SU-DHL-6 (cell line): ENCODE measurements at regions not wholly inside any gene's neighbourhood (a gene's known extent, or its start where the extent isn't known, plus 50 kb on each side); places are given as distances from the start of the nearest gene placed in this dataset.

ENCODE experiments used
- H2AFZ ChIP-seq: fragments of 200-600 bp; sonication (generic); 2 replicates; pipeline ENCODE4 v1.6.1; 2014; ENCODE audit warnings: low read depth, mild to moderate bottlenecking, moderate library complexity, mixed read lengths, antibody characterized with exemption, low read length; ENCODE audit not compliant: severe bottlenecking
- H3F3A ChIP-seq: fragments of 200-600 bp; shearing (Covaris generic); 2 replicates; pipeline ENCODE4 v1.6.0; 2016; ENCODE audit warnings: antibody characterized with exemption, mild to moderate bottlenecking; ENCODE audit not compliant: insufficient read depth
- H3K27ac ChIP-seq: fragments of 200-600 bp; sonication (generic); 2 replicates; pipeline ENCODE4 v1.5.1; 2016; ENCODE audit warnings: low read depth, mild to moderate bottlenecking, low read length, moderate library complexity, mixed read lengths
- H3K27me3 ChIP-seq: fragments of 200-600 bp; sonication (generic), shearing (Covaris generic); 2 replicates; pipeline ENCODE4 v1.6.0; 2014; ENCODE audit warnings: mild to moderate bottlenecking, low read length
- H3K36me3 ChIP-seq: fragments of 200-600 bp; sonication (generic); 2 replicates; pipeline ENCODE4 v1.6.1; 2014; ENCODE audit warnings: mild to moderate bottlenecking, low read length, mixed read lengths
- H3K4me2 ChIP-seq: fragments of 300-600, 200-600 bp; shearing (Covaris generic), sonication (generic); 2 replicates; pipeline ENCODE4 v1.6.0; 2014; ENCODE audit warnings: low read length, low read depth, mild to moderate bottlenecking; ENCODE audit not compliant: poor library complexity, severe bottlenecking
- H3K4me3 ChIP-seq: fragments of 200-600 bp; sonication (generic); 2 replicates; pipeline ENCODE4 v1.5.1; 2014; ENCODE audit warnings: antibody characterized with exemption, low read length, mild to moderate bottlenecking, mixed read lengths; ENCODE audit not compliant: insufficient read depth, poor library complexity, severe bottlenecking
- H3K79me2 ChIP-seq: fragments of 200-600 bp; sonication (generic); 2 replicates; pipeline ENCODE4 v1.6.1; 2014; ENCODE audit warnings: mild to moderate bottlenecking, low read length, moderate library complexity; ENCODE audit not compliant: insufficient read depth
- H3K9ac ChIP-seq: fragments of 200-600 bp; sonication (generic); 2 replicates; pipeline ENCODE4 v1.7.0; 2014; ENCODE audit warnings: mild to moderate bottlenecking, low read length
- H3K9me2 ChIP-seq: fragments of 200-600 bp; sonication (generic); replicated peaks from 2 replicates; pipeline ENCODE4 v1.6.1; 2014; ENCODE audit warnings: low read length; ENCODE audit not compliant: insufficient read depth
- H3K9me3 ChIP-seq: fragments of 200-600 bp; sonication (generic); 2 replicates; pipeline ENCODE4 v1.6.1; 2014; ENCODE audit warnings: low read length, mixed read lengths; ENCODE audit not compliant: insufficient read depth
- H4K20me1 ChIP-seq: fragments of 200-600 bp; sonication (generic); 2 replicates; pipeline ENCODE4 v1.6.1; 2014; ENCODE audit warnings: low read depth, mild to moderate bottlenecking, antibody characterized with exemption, low read length, moderate library complexity, mixed read lengths
- EZH2phosphoT487 ChIP-seq: fragments of 200-600 bp; sonication (generic), shearing (Covaris generic); conservative IDR thresholded peaks from 2 replicates; pipeline ENCODE4 v1.6.1; 2018; ENCODE audit warnings: mild to moderate bottlenecking, antibody characterized with exemption, low read length, moderate library complexity, mixed read lengths
- TF ChIP-seq, protein P1 (sequence below): fragments of 200-600 bp; sonication (generic); IDR thresholded peaks from one replicate; pipeline ENCODE4 v1.5.1; 2017; ENCODE audit warnings: antibody characterized with exemption, mild to moderate bottlenecking, low read length, moderate library complexity; ENCODE audit not compliant: insufficient read depth, poor library complexity, severe bottlenecking

DNA sequence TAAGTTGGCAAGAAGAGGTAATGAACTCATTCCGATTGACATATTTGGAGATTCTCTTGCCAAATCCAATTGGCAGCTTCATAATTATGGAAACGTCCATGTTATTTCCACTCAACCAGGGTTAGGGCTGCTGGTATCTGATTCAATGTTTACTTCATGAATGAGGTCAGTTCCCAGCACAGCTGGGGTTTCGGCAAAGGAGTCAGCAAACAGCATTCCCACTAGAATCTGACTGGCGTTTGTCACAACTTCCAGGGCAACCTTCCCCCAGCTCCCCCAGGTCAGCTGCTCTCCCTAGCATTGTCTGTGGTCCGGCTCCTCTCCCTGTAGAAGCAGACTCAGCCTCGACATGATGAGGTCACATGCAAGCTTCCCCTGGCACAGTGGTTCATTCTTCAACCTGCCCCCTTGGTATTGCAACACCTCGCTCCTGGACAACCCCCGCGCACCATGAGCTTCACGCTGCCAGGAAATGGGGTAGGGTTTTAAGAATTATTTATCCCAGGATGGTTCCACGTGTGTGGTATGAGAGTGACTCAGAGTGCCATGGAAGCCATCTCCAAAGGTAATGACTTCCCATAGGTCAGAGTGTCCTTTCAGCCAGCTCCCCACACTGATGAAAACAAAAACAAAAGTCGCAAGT is 100.7 kb upstream of the SLC25A33 start:
- no peak overlapping the region for H3K4me2 ChIP-seq
- no peaks in the 10 kb centered on the region for H3F3A ChIP-seq
- no peak overlapping the region for H3K4me3 ChIP-seq
- TF ChIP-seq, protein P1, sequence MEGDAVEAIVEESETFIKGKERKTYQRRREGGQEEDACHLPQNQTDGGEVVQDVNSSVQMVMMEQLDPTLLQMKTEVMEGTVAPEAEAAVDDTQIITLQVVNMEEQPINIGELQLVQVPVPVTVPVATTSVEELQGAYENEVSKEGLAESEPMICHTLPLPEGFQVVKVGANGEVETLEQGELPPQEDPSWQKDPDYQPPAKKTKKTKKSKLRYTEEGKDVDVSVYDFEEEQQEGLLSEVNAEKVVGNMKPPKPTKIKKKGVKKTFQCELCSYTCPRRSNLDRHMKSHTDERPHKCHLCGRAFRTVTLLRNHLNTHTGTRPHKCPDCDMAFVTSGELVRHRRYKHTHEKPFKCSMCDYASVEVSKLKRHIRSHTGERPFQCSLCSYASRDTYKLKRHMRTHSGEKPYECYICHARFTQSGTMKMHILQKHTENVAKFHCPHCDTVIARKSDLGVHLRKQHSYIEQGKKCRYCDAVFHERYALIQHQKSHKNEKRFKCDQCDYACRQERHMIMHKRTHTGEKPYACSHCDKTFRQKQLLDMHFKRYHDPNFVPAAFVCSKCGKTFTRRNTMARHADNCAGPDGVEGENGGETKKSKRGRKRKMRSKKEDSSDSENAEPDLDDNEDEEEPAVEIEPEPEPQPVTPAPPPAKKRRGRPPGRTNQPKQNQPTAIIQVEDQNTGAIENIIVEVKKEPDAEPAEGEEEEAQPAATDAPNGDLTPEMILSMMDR: no peak
- H2AFZ ChIP-seq: no peak overlapping the region
- H3K27ac ChIP-seq: no peak overlapping the region
- no peaks in the 10 kb centered on the region for H3K9me3 ChIP-seq
- no peaks in the 10 kb centered on the region for H4K20me1 ChIP-seq
- no peaks in the 10 kb centered on the region for H3K27me3 ChIP-seq
- no peaks in the 10 kb centered on the region for H3K79me2 ChIP-seq
- no peaks in the 10 kb centered on the region for H3K36me3 ChIP-seq
- H3K9ac ChIP-seq: no peak overlapping the region
- H3K9me2 ChIP-seq: no peaks in the 10 kb centered on the region

DNA sequence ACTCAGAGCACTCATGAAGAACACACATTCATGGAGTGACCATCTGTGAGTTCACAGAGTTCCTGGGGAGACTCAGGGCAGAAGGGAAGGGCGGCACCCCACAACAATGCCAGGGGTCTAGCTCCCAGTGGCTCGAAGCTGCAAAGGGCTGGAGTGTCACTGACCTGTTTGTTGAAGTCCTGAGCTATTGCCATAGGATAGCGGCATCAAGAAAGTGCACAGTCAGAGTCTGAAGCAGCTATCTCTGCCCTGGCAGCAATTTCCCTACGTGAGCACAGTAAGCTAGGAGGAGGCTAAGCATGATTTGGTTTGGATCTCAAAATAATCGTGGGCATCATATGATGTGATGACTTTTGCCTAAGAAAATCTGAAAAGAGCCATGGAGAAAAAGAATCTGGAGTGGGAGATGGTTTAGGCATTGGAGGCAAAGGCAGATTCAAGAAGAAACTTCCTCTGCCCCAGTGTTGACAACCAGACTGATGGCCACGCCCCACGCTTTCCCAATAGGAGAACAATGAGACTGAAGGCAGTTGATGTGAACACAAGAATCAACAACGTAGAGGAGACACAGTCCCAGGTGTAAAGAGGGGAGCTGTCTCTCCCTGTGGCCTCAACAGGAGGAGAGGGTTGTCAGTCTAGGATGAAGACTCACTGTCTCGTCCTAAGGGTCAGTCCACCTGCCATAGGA is 100.0 kb upstream of the SLC25A33 start:
- H3K9ac ChIP-seq: no peak overlapping the region
- H3K9me3 ChIP-seq: no peaks in the 10 kb centered on the region
- no peaks in the 10 kb centered on the region for H3K79me2 ChIP-seq
- no peak overlapping the region for H3K4me3 ChIP-seq
- H3K36me3 ChIP-seq: no peaks in the 10 kb centered on the region
- H3K27me3 ChIP-seq: no peaks in the 10 kb centered on the region
- no peak overlapping the region for H2AFZ ChIP-seq
- no peak overlapping the region for H3K4me2 ChIP-seq
- H3F3A ChIP-seq: no peaks in the 10 kb centered on the region
- H4K20me1 ChIP-seq: no peaks in the 10 kb centered on the region
- TF ChIP-seq, protein P1: no peak
- TF ChIP-seq EZH2phosphoT487: no peak
- H3K27ac ChIP-seq: no peak overlapping the region
- no peaks in the 10 kb centered on the region for H3K9me2 ChIP-seq

DNA sequence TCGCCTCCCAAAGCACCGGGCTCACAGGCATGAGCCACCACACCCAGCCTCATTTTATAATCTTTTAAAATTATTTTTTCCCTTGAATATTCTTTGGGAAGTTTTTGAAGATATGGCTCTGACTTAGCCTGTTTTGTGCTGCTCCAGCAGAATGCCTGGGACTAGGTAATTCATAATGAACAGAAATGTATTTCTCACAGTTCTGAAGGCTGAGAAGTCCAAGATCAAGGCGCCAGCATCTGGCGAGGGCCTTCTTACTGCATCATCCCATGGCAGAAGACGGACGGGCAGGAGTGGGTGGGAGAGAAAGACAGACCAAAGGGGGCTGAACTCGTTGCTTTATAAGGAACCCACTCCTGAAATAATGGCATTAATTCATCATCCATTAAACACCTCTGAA is 99.0 kb upstream of the SLC25A33 start:
- Histone ChIP-seq H3K79me2 (no peaks in the 10 kb centered on the region), H3K27me3 (no peaks in the 10 kb centered on the region), H3K4me3 (no peak overlapping the region), H3F3A (no peaks in the 10 kb centered on the region), H3K9me3 (no peaks in the 10 kb centered on the region), H3K9me2 (no peaks in the 10 kb centered on the region), H2AFZ (no peak overlapping the region), H3K27ac (no peak overlapping the region), H3K36me3 (no peaks in the 10 kb centered on the region), H4K20me1 (no peaks in the 10 kb centered on the region), H3K4me2 (no peak overlapping the region), H3K9ac (no peak overlapping the region)
- TF ChIP-seq EZH2phosphoT487: no peak
- TF ChIP-seq, protein P1: no peak
